ENCODE measurements at regions not wholly inside any gene's neighbourhood (a gene's known extent, or its start where the extent isn't known, plus 50 kb on each side); places are given as distances from the start of the nearest gene placed in this dataset.

- H3K79me2 ChIP-seq (ENCODE audit: insufficient read depth, low read length), result no peaks in the 10 kb centered on the region
- H3K27me3 Mint-ChIP-seq (ENCODE audit: low read depth), result no peaks in the 10 kb centered on the region
- H4K5ac ChIP-seq (ENCODE audit: insufficient read length, low read depth, low read length), result no peak overlapping the region
- H2AK5ac ChIP-seq (ENCODE audit: insufficient read length, low read length), result no peak overlapping the region
- no peak overlapping the region for H2BK12ac ChIP-seq (ENCODE audit: insufficient read length, low read depth, low read length)
- H3K9me3 Mint-ChIP-seq, result no peaks in the 10 kb centered on the region
- H3K4ac ChIP-seq (ENCODE audit: low read depth, low read length), result no peak overlapping the region
- H4K91ac ChIP-seq (ENCODE audit: insufficient read length, low read depth, low read length), result no peak overlapping the region
- H3K27me3 ChIP-seq (ENCODE audit: insufficient read depth, low read length), result no peaks in the 10 kb centered on the region
- H2AFZ ChIP-seq (ENCODE audit: low read length), result no peak overlapping the region
- no peak overlapping the region for H3K27ac ChIP-seq (ENCODE audit: insufficient read length, low read depth, low read length)
- no peak overlapping the region for H3K56ac ChIP-seq (ENCODE audit: insufficient read length, low read depth, low read length)
- H3K23me2 ChIP-seq (ENCODE audit: insufficient read length, low read depth, low read length, poor library complexity, severe bottlenecking), result no peaks in the 10 kb centered on the region
- H4K20me1 ChIP-seq (ENCODE audit: control insufficient read depth, insufficient read depth, insufficient read length), result no peaks in the 10 kb centered on the region
- no peak overlapping the region for H3K18ac ChIP-seq (ENCODE audit: insufficient read length, low read depth, low read length)
- H3K14ac ChIP-seq (ENCODE audit: insufficient read depth, low read length), result no peak overlapping the region
- TF ChIP-seq CTCF (conservative IDR thresholded peaks at IDR 0.05), result no peak
- DNase-seq, result no peak
- no peak overlapping the region for H4K8ac ChIP-seq (replicated peaks; ENCODE audit: insufficient read length, low read depth, low read length)
- H3K4me1 Mint-ChIP-seq, result peaks cover 0 to 3% of the 10 kb centered on the region in 2 experiments; a peak in 1 of 4 replicates
- H3K4me1 ChIP-seq (ENCODE audit: insufficient read depth, low read length), result no peaks in the 10 kb centered on the region
- H3K23ac ChIP-seq (ENCODE audit: insufficient read length, low read depth, low read length), result no peak overlapping the region
- H2BK15ac ChIP-seq (ENCODE audit: low read depth, low read length), result no peak overlapping the region
- H3K36me3 Mint-ChIP-seq (ENCODE audit: insufficient read depth in 1 of 3, low read depth in 3 of 3), result no peaks in the 10 kb centered on the region
- H3K27ac Mint-ChIP-seq, result no peak overlapping the region
- no peak overlapping the region for H3K9ac ChIP-seq (ENCODE audit: extremely low read depth, insufficient read length, low read length)
- H2BK20ac ChIP-seq (ENCODE audit: low read depth, low read length, poor library complexity, severe bottlenecking), result no peak overlapping the region
- no peak overlapping the region for H3K4me3 Mint-ChIP-seq
- H2BK5ac ChIP-seq (ENCODE audit: insufficient read length, low read length), result no peak overlapping the region
- no peak overlapping the region for H2BK120ac ChIP-seq (ENCODE audit: low read depth, low read length, poor library complexity, severe bottlenecking)
- no peak overlapping the region for H3T11ph ChIP-seq (ENCODE audit: low read length)
- H3K4me2 ChIP-seq (ENCODE audit: insufficient read depth, insufficient read length, low read length), result no peak overlapping the region
- H3K9me3 ChIP-seq (ENCODE audit: control insufficient read depth, low read depth, low read length), result no peaks in the 10 kb centered on the region
- H3K79me1 ChIP-seq (ENCODE audit: insufficient read depth, low read depth, low read length, poor library complexity, severe bottlenecking), result no peaks in the 10 kb centered on the region
These were observed 489.9 kb downstream of the PLOD2 start for GRCh38 chr3:145671121-145671520.

Measured in H9 (cell line).